Naive thymus-derived CD4-positive, alpha-beta T cell (primary cell): ENCODE measurements at regions not wholly inside any gene's neighbourhood (a gene's known extent, or its start where the extent isn't known, plus 50 kb on each side); places are given as distances from the start of the nearest gene placed in this dataset.
"Not testable (repeated sequence)": the region's sequence is repeated elsewhere in the genome, so short reads cannot be mapped to it uniquely, and the experiment has no call there.

Experiments used
- ATAC-seq: fragments of 150-1000 bp; cut with Tn5 transposase; 2 replicates; pipeline ENCODE4 v1.10.0; 2021; ENCODE audit warnings: mild to moderate bottlenecking, moderate library complexity
- CTCF ChIA-PET: fragments of 350-600 bp; sonication (Branson Sonifier 250); formaldehyde crosslinking; loops from one replicate; lab custom pipeline; 2021; ENCODE audit warnings: antibody characterized with exemption; lab: Charles Lee
- POLR2A ChIA-PET: fragments of 350-600 bp; sonication (Branson Sonifier 250); formaldehyde crosslinking; loops from one replicate; lab custom pipeline; 2021; ENCODE audit warnings: antibody characterized with exemption, inconsistent platforms; lab: Charles Lee
- DNase-seq, 9 donors: peaks; one replicate each; pipeline versions ENCODE4 v3.0.0 to v3.0.0-alpha.2; 2020 to 2022; ENCODE audit warnings: mixed read lengths in 1 of 9
- H3K27ac ChIP-seq: one replicate; pipeline ENCODE4 v1.7.0; 2013; ENCODE audit warnings: mild to moderate bottlenecking, low read depth, low read length, moderate library complexity
- H3K27me3 ChIP-seq, 2 donors: one replicate each; pipeline ENCODE4 v1.7.0; 2013; ENCODE audit warnings: low read length in 2 of 2, mild to moderate bottlenecking in 2 of 2, moderate library complexity in 2 of 2; ENCODE audit not compliant: control insufficient read depth in 2 of 2, insufficient read depth in 2 of 2
- H3K36me3 ChIP-seq, 3 experiments: 1 replicate in 2 of 3; 2 replicates in 1 of 3; pipeline ENCODE4 v1.7.0; 2013; ENCODE audit warnings: low read length in 3 of 3, mild to moderate bottlenecking in 3 of 3, moderate library complexity in 1 of 3; ENCODE audit not compliant: insufficient read depth in 3 of 3, control insufficient read depth in 2 of 3
- H3K4me1 ChIP-seq, 2 donors: one replicate each; pipeline ENCODE4 v1.7.0; 2013; ENCODE audit warnings: low read length in 2 of 2, mild to moderate bottlenecking in 2 of 2, moderate library complexity in 1 of 2; ENCODE audit not compliant: control insufficient read depth in 2 of 2, insufficient read depth in 2 of 2
- H3K4me3 ChIP-seq: 2 replicates; pipeline ENCODE4 v1.7.0; 2013; ENCODE audit warnings: mild to moderate bottlenecking, low read length
- H3K9me3 ChIP-seq, 3 experiments: 1 replicate in 2 of 3; 2 replicates in 1 of 3; pipeline ENCODE4 v1.7.0; 2013; ENCODE audit warnings: low read length in 3 of 3; ENCODE audit not compliant: control insufficient read depth in 2 of 3
- H3K27ac Mint-ChIP-seq, 9 donors: one replicate each; pipeline ENCODE4 v1.8.0; 2020 to 2022; ENCODE audit warnings: mixed read lengths in 9 of 9, mild to moderate bottlenecking in 8 of 9, moderate library complexity in 5 of 9, inconsistent platforms in 2 of 9
- H3K27me3 Mint-ChIP-seq, 5 donors: one replicate each; pipeline ENCODE4 v1.8.0; 2021 to 2022; ENCODE audit warnings: mixed read lengths in 5 of 5, mild to moderate bottlenecking in 1 of 5
- H3K36me3 Mint-ChIP-seq, 5 donors: one replicate each; pipeline ENCODE4 v1.8.0; 2020 to 2022; ENCODE audit warnings: mixed read lengths in 5 of 5, mild to moderate bottlenecking in 3 of 5, inconsistent platforms in 1 of 5
- H3K4me1 Mint-ChIP-seq, 7 donors: one replicate each; pipeline ENCODE4 v1.8.0; 2020 to 2022; ENCODE audit warnings: mixed read lengths in 7 of 7, mild to moderate bottlenecking in 3 of 7, inconsistent platforms in 1 of 7
- H3K4me3 Mint-ChIP-seq, 10 donors: one replicate each; pipeline ENCODE4 v1.8.0; 2020 to 2022; ENCODE audit warnings: mild to moderate bottlenecking in 10 of 10, mixed read lengths in 10 of 10, moderate library complexity in 6 of 10, inconsistent platforms in 2 of 10
- H3K9me3 Mint-ChIP-seq, 11 donors: one replicate each; pipeline ENCODE4 v1.8.0; 2020 to 2022; ENCODE audit warnings: mixed read lengths in 11 of 11, mild to moderate bottlenecking in 4 of 11, inconsistent platforms in 1 of 11, moderate library complexity in 1 of 11
- intact Hi-C, 2 donors: fragments of 100-400 bp; cut with micrococcal nuclease; formaldehyde crosslinking; loops; one replicate each; pipeline ENCODE4 v1.15.1; 2023

DNA sequence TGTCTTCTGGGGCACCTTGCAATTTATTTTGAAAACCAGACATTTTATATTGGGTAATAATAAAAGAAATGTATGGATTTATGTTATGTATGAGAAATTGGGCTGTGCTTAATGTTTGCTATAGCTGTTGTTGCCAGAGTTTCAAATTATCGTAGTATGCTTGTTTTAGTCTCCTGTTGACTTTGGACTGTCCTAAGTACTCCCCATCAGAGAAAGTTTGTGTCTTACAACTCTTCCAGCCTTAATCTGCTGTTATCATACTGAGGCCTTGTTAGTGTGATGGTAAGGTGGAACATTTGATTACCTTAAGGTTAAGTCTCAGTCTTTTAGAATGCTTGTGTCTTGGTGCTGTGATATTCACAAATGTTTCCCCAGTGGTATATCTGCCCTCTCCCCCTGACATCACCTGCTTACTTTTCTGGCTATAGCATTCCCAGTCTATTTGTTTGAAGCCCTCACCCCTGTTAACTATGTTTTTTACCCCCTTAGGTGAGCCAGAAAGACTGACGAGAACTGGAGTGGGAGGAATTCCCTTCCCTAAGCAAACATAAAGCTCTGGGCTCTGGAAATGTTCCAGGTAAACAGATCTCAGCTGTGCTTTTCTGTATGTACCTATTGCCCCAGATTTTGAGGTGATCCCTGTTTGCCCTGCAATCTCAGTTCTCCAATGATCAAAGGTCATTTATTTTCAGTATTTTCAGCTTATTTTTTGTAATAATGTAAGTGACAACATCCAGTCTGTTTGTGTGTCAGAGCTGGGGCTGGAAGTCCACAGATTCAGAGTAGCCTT lies 581.1 kb upstream of the CITED2 start:
- DNase-seq (no peak), ATAC-seq (no peak)
- Histone ChIP-seq H3K4me1 (no peaks in the 10 kb centered on the region), H3K27me3 (no peaks in the 10 kb centered on the region), H3K9me3 (no peaks in the 10 kb centered on the region), H3K36me3 (no peaks in the 10 kb centered on the region), H3K27ac (no peak overlapping the region), H3K4me3 (no peak overlapping the region)
- Mint-ChIP-seq H3K27ac (no peak overlapping the region), H3K9me3 (peaks cover 0 to 20% (median 4%) of the 10 kb centered on the region in 11 donors), H3K27me3 (peaks cover 0 to 24% (median 12%) of the 10 kb centered on the region in 5 donors), H3K4me3 (no peak overlapping the region), H3K36me3 (peaks cover 0 to 5% (median 0%) of the 10 kb centered on the region in 5 donors), H3K4me1 (no peaks in the 10 kb centered on the region)
- intact Hi-C loops: no loop called here
- CTCF ChIA-PET: no interaction called here
- POLR2A ChIA-PET: no interaction called here

DNA sequence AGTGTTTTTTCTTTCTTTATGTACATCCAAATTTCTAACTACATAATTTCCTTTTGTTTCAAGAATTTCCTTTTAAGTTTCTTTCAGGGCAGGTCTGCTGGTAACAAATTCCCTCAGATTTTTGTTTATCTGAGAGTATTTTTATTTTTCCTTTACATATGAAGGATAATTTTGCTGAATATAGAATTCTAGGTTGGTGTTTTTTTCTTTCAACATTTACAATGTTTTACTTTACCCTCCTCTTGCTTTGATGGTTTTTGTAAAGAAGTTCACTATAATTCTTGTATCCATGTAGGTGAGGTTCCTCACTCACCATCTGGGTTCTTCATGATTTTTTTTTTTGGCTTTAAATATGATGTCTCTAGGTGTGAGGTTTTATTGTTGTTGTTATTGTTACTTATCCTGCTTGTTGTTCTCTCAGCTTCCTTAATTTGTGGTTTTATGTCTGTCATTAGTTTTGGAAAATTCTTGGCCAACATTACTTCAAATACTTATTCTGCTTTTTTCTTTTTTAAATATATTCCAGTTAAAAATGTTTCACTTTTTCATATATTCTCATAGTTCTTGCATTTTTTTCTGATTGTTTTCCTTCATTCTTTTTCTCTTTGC lies 580.1 kb upstream of the CITED2 start:
- DNase-seq: no peak
- peaks cover 0 to 25% (median 7%) of the 10 kb centered on the region in 11 donors for H3K9me3 Mint-ChIP-seq
- intact Hi-C loops: no loop called here
- Histone ChIP-seq H3K27me3 (no peaks in the 10 kb centered on the region), H3K4me1 (no peaks in the 10 kb centered on the region), H3K36me3 (no peaks in the 10 kb centered on the region), H3K4me3 (no peak overlapping the region), H3K9me3 (no peaks in the 10 kb centered on the region), H3K27ac (no peak overlapping the region)
- H3K27ac Mint-ChIP-seq: no peak overlapping the region
- H3K36me3 Mint-ChIP-seq: peaks cover 0 to 5% (median 0%) of the 10 kb centered on the region in 5 donors
- H3K4me3 Mint-ChIP-seq: no peak overlapping the region
- POLR2A ChIA-PET: no interaction called here
- no peak for ATAC-seq
- H3K4me1 Mint-ChIP-seq: no peaks in the 10 kb centered on the region
- CTCF ChIA-PET: no interaction called here
- H3K27me3 Mint-ChIP-seq: peaks cover 0 to 24% (median 12%) of the 10 kb centered on the region in 5 donors

DNA sequence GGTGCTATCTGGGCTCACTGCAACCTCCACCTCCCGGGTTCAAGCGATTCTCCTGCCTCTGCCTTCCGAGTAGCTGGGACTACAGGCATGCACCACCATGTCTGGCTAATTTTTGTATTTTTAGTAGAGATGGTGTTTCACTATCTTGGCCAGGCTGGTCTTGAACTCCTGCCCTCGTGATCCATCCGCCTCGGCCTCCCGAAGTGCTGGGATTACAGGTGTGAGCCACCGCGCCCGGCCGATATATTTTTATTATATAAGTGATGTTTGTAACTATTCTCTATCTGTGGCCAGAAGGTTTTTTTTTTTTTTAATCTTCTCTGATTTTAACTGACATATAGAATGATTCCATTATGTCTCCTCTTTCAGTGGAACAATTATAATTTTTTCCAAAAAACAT lies 579.3 kb upstream of the CITED2 start:
- H3K36me3 Mint-ChIP-seq, H3K27ac Mint-ChIP-seq, H3K4me3 Mint-ChIP-seq, intact Hi-C loops, H3K36me3 ChIP-seq, H3K9me3 ChIP-seq, DNase-seq, H3K4me1 Mint-ChIP-seq, H3K27ac ChIP-seq, H3K4me3 ChIP-seq, H3K4me1 ChIP-seq, H3K27me3 ChIP-seq, POLR2A ChIA-PET, CTCF ChIA-PET, ATAC-seq: not testable (repeated sequence)
- peaks cover 0 to 32% (median 7%) of the 10 kb centered on the region in 11 donors for H3K9me3 Mint-ChIP-seq
- H3K27me3 Mint-ChIP-seq: peaks cover 0 to 18% (median 8%) of the 10 kb centered on the region in 5 donors

GRCh38 chr6:139951172-139951571 lies 576.7 kb upstream of the CITED2 start:
- peaks cover 0 to 5% (median 0%) of the 10 kb centered on the region in 5 donors for H3K36me3 Mint-ChIP-seq
- no peaks in the 10 kb centered on the region for H3K36me3 ChIP-seq
- H3K27me3 ChIP-seq: no peaks in the 10 kb centered on the region
- H3K9me3 ChIP-seq: no peaks in the 10 kb centered on the region
- no peaks in the 10 kb centered on the region for H3K4me1 Mint-ChIP-seq
- ATAC-seq (no peak), DNase-seq (no peak)
- H3K4me3 Mint-ChIP-seq: no peak overlapping the region
- H3K4me3 ChIP-seq: no peak overlapping the region
- H3K27me3 Mint-ChIP-seq: peaks cover 0 to 27% (median 10%) of the 10 kb centered on the region in 5 donors
- H3K9me3 Mint-ChIP-seq: peaks cover 0 to 32% (median 7%) of the 10 kb centered on the region in 11 donors
- intact Hi-C loops: no loop called here
- no peak overlapping the region for H3K27ac Mint-ChIP-seq
- no peak overlapping the region for H3K27ac ChIP-seq
- POLR2A ChIA-PET: no interaction called here
- CTCF ChIA-PET: no interaction called here
- H3K4me1 ChIP-seq: no peaks in the 10 kb centered on the region

DNA sequence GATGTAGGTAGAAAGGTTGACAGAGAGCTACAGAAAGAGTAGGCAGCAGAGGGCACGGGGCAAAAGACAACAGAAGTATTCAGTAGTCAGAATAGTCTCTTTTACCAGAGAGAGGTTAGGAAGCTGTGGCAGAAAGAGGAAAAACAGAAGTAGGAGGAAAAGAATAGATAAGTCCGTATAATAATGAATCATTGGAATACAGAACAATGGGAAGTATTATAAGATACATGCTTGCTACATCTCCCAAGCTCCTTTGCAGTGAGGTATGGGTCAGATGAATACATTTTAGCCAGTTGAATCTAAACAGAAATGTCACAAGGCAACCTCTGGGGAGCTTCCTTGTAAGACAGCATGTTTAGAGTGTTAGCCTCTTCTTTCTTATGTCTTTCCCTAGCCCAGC lies 570.5 kb upstream of the CITED2 start:
- H3K4me3 ChIP-seq: no peak overlapping the region
- Mint-ChIP-seq H3K27me3 (peaks cover 0 to 24% (median 14%) of the 10 kb centered on the region in 5 donors), H3K27ac (no peak overlapping the region), H3K4me3 (no peak overlapping the region), H3K9me3 (peaks cover 0 to 12% (median 0%) of the 10 kb centered on the region in 11 donors), H3K36me3 (no peaks in the 10 kb centered on the region), H3K4me1 (peaks cover 0 to 1% (median 0%) of the 10 kb centered on the region in 7 donors)
- ChIA-PET POLR2A (no interaction called here), CTCF (no interaction called here)
- H3K27ac ChIP-seq: no peak overlapping the region
- H3K9me3 ChIP-seq: no peaks in the 10 kb centered on the region
- no peaks in the 10 kb centered on the region for H3K4me1 ChIP-seq
- DNase-seq: no peak
- H3K36me3 ChIP-seq: no peaks in the 10 kb centered on the region
- intact Hi-C loops: no loop called here
- ATAC-seq: no peak
- H3K27me3 ChIP-seq: no peaks in the 10 kb centered on the region

- POLR2A ChIA-PET: no interaction called here
Measured at GRCh38 chr6:139944131-139944530, 569.7 kb upstream of the CITED2 start.

More at GRCh38 chr6:139944131-139944530, 569.7 kb upstream of the CITED2 start:
- Histone ChIP-seq H3K27ac (no peak overlapping the region), H3K4me3 (no peak overlapping the region), H3K27me3 (no peaks in the 10 kb centered on the region), H3K9me3 (no peaks in the 10 kb centered on the region), H3K4me1 (no peaks in the 10 kb centered on the region), H3K36me3 (no peaks in the 10 kb centered on the region)
- Mint-ChIP-seq H3K36me3 (no peaks in the 10 kb centered on the region), H3K4me1 (peaks cover 0 to 1% (median 0%) of the 10 kb centered on the region in 7 donors), H3K4me3 (no peak overlapping the region), H3K27ac (no peak overlapping the region), H3K9me3 (peaks cover 0 to 3% (median 0%) of the 10 kb centered on the region in 11 donors), H3K27me3 (peaks cover 0 to 24% (median 14%) of the 10 kb centered on the region in 5 donors)
- ATAC-seq (no peak), DNase-seq (no peak)
- intact Hi-C loops: no loop called here
- CTCF ChIA-PET: no interaction called here
